ENCODE measurements at regions not wholly inside any gene's neighbourhood (a gene's known extent, or its start where the extent isn't known, plus 50 kb on each side); places are given as distances from the start of the nearest gene placed in this dataset.
A peak's percentile ranks its signal among the peaks of the same experiment; 100 is the strongest.
"Not testable (repeated sequence)": the region's sequence is repeated elsewhere in the genome, so short reads cannot be mapped to it uniquely, and the experiment has no call there.

GRCh38 chr1:111063595-111063994, 76.3 kb downstream of the DRAM2 start:
- no peak for DNase-seq (ENCODE audit: low spot score)
- TF ChIP-seq, protein P1, sequence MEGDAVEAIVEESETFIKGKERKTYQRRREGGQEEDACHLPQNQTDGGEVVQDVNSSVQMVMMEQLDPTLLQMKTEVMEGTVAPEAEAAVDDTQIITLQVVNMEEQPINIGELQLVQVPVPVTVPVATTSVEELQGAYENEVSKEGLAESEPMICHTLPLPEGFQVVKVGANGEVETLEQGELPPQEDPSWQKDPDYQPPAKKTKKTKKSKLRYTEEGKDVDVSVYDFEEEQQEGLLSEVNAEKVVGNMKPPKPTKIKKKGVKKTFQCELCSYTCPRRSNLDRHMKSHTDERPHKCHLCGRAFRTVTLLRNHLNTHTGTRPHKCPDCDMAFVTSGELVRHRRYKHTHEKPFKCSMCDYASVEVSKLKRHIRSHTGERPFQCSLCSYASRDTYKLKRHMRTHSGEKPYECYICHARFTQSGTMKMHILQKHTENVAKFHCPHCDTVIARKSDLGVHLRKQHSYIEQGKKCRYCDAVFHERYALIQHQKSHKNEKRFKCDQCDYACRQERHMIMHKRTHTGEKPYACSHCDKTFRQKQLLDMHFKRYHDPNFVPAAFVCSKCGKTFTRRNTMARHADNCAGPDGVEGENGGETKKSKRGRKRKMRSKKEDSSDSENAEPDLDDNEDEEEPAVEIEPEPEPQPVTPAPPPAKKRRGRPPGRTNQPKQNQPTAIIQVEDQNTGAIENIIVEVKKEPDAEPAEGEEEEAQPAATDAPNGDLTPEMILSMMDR (IDR thresholded peaks at IDR 0.05; ENCODE audit: extremely low read depth, missing control alignments), result no peak

- no peak for DNase-seq (ENCODE audit: low spot score)
- TF ChIP-seq, protein P1 (IDR thresholded peaks at IDR 0.05; ENCODE audit: extremely low read depth, missing control alignments), result no peak
Observed at GRCh38 chr1:111062624-111063023, 77.3 kb downstream of the DRAM2 start.

DNA sequence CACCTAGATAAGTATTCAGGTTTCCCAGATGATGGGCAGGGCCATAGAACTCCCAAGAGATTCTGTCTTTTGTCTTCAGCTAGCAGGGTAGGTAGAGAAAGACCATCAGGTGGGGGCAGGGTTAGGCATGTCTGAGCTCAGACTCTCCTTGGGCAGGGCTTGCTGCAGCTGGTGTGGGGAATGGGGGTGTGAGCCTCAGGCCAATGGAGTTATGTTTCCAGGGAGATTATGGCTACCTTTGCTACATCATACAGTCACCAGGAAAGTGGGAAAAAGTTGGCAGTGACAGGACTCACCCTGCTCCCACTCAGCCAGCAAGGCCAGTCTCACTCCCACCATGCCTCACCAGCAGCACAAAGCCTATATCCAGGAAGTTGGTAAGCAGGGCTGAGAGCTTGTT, 77.8 kb downstream of the DRAM2 start:
- DNase-seq (ENCODE audit: low spot score), result no peak
- TF ChIP-seq, protein P1 (IDR thresholded peaks at IDR 0.05; ENCODE audit: extremely low read depth, missing control alignments), result no peak

DNA sequence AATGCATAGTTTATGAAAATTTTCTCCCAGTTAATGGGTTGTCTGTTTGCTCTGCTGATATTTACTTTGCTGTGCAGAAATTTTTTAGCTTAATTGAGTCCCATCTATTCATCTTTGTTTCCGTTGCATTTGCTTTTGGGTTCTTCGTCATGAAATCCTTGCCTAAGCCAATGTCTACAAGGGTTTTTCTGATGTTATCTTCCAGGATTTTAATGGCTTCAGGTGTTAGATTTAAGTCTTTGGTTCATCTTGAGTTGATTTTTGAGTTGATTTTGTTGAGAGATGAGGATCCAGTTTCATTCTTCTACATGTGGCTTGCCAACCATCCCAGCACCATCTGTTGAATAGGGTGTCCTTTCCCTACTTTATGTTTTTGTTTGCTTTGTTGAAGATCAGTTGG, 85.2 kb downstream of the DRAM2 start:
- DNase-seq (ENCODE audit: low spot score), result no peak

GRCh38 chr1:111052246-111052645, 87.6 kb downstream of the DRAM2 start:
- no peak for DNase-seq (ENCODE audit: low spot score)
- TF ChIP-seq, protein P1 (IDR thresholded peaks at IDR 0.05; ENCODE audit: extremely low read depth, missing control alignments), result no peak

More for the DNA sequence above, 85.2 kb downstream of the DRAM2 start:
- TF ChIP-seq, protein P1 (IDR thresholded peaks at IDR 0.05; ENCODE audit: extremely low read depth, missing control alignments), result no peak

- DNase-seq (ENCODE audit: low spot score), result not testable (repeated sequence)
Observed at GRCh38 chr1:111048253-111048652, 84.5 kb upstream of the LRIF1 start.

GRCh38 chr1:111045033-111045722, 81.5 kb upstream of the LRIF1 start:
- DNase-seq (ENCODE audit: low spot score), result no peak
- TF ChIP-seq, protein P1 (IDR thresholded peaks at IDR 0.05; ENCODE audit: extremely low read depth, missing control alignments), result no peak

- DNase-seq (ENCODE audit: low spot score), result peak; percentile 52
- TF ChIP-seq, protein P1 (IDR thresholded peaks at IDR 0.05; ENCODE audit: extremely low read depth, missing control alignments), result peak; percentile 72
Observed at GRCh38 chr1:111032295-111032897, 68.7 kb upstream of the LRIF1 start.

All from GM20000 (cell line).